Hematopoietic multipotent progenitor cell treated with erythropoietin and hydrocortisone succinate and interleukin-3 and kit ligand, for 8 days (in vitro differentiated cells): ENCODE measurements at regions not wholly inside any gene's neighbourhood (a gene's known extent, or its start where the extent isn't known, plus 50 kb on each side); places are given as distances from the start of the nearest gene placed in this dataset.

ENCODE experiments used
- DNase-seq: peaks from one replicate; pipeline ENCODE4 v3.0.0-alpha.2; 2015

GRCh38 chr2:5464657-5465056 lies 227.5 kb upstream of the SOX11 start:
- no peak for DNase-seq

GRCh38 chr2:5465859-5466258 lies 226.3 kb upstream of the SOX11 start:
- no peak for DNase-seq

- DNase-seq = no peak
Measured at GRCh38 chr2:5467178-5467905, 224.8 kb upstream of the SOX11 start.

- no peak for DNase-seq
Measured at GRCh38 chr2:5472673-5473072, 219.5 kb upstream of the SOX11 start.

- DNase-seq = no peak
Measured at GRCh38 chr2:5473635-5474034, 218.5 kb upstream of the SOX11 start.

- no peak for DNase-seq
Measured at GRCh38 chr2:5474716-5475115, 217.5 kb upstream of the SOX11 start.

GRCh38 chr2:5479265-5479928 lies 212.8 kb upstream of the SOX11 start:
- DNase-seq = no peak

- no peak for DNase-seq
Measured at GRCh38 chr2:5482929-5483331, 209.3 kb upstream of the SOX11 start.

- DNase-seq = no peak
Measured at GRCh38 chr2:5484868-5485267, 207.3 kb upstream of the SOX11 start.

GRCh38 chr2:5491523-5491922 lies 200.7 kb upstream of the SOX11 start:
- DNase-seq = no peak

- no peak for DNase-seq
Measured at GRCh38 chr2:5493256-5493655, 198.9 kb upstream of the SOX11 start.

GRCh38 chr2:5494212-5494611 lies 198.0 kb upstream of the SOX11 start:
- DNase-seq = no peak

- DNase-seq = no peak
Measured at GRCh38 chr2:5495586-5495985, 196.6 kb upstream of the SOX11 start.

- no peak for DNase-seq
Measured at GRCh38 chr2:5497874-5498273, 194.3 kb upstream of the SOX11 start.

- no peak for DNase-seq
Measured at GRCh38 chr2:5501807-5502206, 190.4 kb upstream of the SOX11 start.

- DNase-seq = no peak
Measured at GRCh38 chr2:5502385-5502784, 189.8 kb upstream of the SOX11 start.

GRCh38 chr2:5504756-5505155 lies 187.4 kb upstream of the SOX11 start:
- DNase-seq = no peak

GRCh38 chr2:5507367-5507766 lies 184.8 kb upstream of the SOX11 start:
- DNase-seq = no peak

GRCh38 chr2:5509362-5509761 lies 182.8 kb upstream of the SOX11 start:
- DNase-seq = no peak

GRCh38 chr2:5510082-5510481 lies 182.1 kb upstream of the SOX11 start:
- DNase-seq = no peak

- DNase-seq = no peak
Measured at GRCh38 chr2:5515693-5516092, 176.5 kb upstream of the SOX11 start.

- no peak for DNase-seq
Measured at GRCh38 chr2:5519286-5519685, 172.9 kb upstream of the SOX11 start.

GRCh38 chr2:5520463-5520972 lies 171.7 kb upstream of the SOX11 start:
- no peak for DNase-seq

- DNase-seq = no peak
Measured at GRCh38 chr2:5521461-5521860, 170.7 kb upstream of the SOX11 start.

- no peak for DNase-seq
Measured at GRCh38 chr2:5524551-5524950, 167.6 kb upstream of the SOX11 start.
